ENCODE measurements at regions not wholly inside any gene's neighbourhood (a gene's known extent, or its start where the extent isn't known, plus 50 kb on each side); places are given as distances from the start of the nearest gene placed in this dataset.

DNA sequence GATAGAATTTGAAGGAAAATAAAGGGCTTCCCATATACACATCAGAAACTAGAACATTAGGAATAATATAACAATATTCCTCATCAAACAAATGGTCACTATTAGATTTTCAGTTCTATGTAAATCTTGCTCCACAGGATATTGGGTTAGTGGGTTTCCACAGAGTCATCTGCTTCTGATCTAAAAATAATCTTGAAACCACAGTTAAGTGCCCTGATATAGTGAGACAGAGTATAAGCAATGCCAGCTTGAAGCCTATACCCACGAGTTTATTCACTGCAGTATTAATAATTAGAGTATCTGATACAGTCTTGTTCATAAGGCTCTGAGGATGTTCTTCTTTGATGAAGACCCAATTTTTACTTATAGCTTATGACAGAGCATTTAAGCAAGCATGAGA lies 74.5 kb upstream of the ATF7IP start:
- TF ChIP-seq JUND (IDR thresholded peaks at IDR 0.05), result no peak
- TF ChIP-seq CTCF (IDR thresholded peaks at IDR 0.05; ENCODE audit: low read depth, low read length, missing input control), result no peak

Measured in liver (tissue), 3 donors.